ENCODE measurements at regions not wholly inside any gene's neighbourhood (a gene's known extent, or its start where the extent isn't known, plus 50 kb on each side); places are given as distances from the start of the nearest gene placed in this dataset.

DNA sequence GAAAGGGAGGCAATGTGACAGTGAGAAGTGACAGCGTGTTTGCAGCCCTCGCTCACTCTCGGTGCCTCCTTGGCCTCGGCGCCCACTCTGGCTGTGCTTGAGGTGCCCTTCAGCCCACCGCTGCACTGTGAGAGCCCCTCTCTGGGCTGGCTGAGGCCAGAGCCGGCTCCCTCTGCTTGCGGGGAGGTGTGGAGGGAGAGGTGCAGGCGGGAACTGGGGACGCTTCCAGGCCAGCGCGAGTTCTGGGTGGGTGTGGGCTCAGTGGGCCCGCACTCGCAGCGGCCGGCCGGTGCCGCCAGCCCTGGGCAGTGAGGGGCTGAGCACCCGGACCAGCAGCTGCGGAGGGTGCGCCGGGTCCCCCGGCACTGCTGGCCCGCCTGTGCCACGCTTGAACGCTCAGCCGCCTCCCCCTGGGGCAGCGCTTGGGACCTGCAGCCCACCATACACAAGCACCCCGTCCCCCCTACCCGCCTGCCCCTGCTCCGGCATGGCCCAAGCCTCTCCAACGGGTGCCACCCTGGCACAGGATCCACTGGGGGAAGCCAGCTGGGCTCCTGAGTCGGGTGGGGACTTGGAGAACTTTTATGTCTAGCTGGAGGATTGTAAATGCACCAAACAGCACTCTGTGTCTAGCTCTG is 1142.8 kb upstream of the INTU start:
- TF ChIP-seq CTCF (IDR thresholded peaks at IDR 0.05) (no peak), POLR2A (IDR thresholded peaks at IDR 0.05) (no peak), POLR2AphosphoS5 (IDR thresholded peaks at IDR 0.05) (no peak)
